ENCODE measurements at regions not wholly inside any gene's neighbourhood (a gene's known extent, or its start where the extent isn't known, plus 50 kb on each side); places are given as distances from the start of the nearest gene placed in this dataset.

- no peak for TF ChIP-seq CTCF (IDR thresholded peaks at IDR 0.05)
- Histone ChIP-seq H3K4me3 (ENCODE audit: low read depth in 1 of 2, low read length in 1 of 2) (peak overlapping the region; percentile 67 to 75), H3K27me3 (no peaks in the 10 kb centered on the region), H3K9me3 (peaks cover 6% of the 10 kb centered on the region), H3K4me1 (ENCODE audit: control insufficient read depth in 1 of 2, insufficient read depth in 1 of 2, low read depth in 1 of 2, low read length in 1 of 2) (peaks cover 66 to 70% of the 10 kb centered on the region in 2 experiments), H3K27ac (peak overlapping the region; percentile 84), H3K36me3 (peaks cover 29% of the 10 kb centered on the region)
Measured at GRCh38 chr6:26195924-26196845, 109.0 kb downstream of the HFE start.

GRCh38 chr6:26196846-26197635 lies 109.8 kb downstream of the HFE start:
- peak overlapping the region; percentile 84 for H3K27ac ChIP-seq
- TF ChIP-seq CTCF (IDR thresholded peaks at IDR 0.05): no peak
- H3K27me3 ChIP-seq: no peaks in the 10 kb centered on the region
- H3K9me3 ChIP-seq: peaks cover 6% of the 10 kb centered on the region
- H3K4me3 ChIP-seq (ENCODE audit: low read depth in 1 of 2, low read length in 1 of 2): peak overlapping the region; percentile 67 to 75
- H3K4me1 ChIP-seq (ENCODE audit: control insufficient read depth in 1 of 2, insufficient read depth in 1 of 2, low read depth in 1 of 2, low read length in 1 of 2): peaks cover 66 to 70% of the 10 kb centered on the region in 2 experiments
- peaks cover 21% of the 10 kb centered on the region for H3K36me3 ChIP-seq

GRCh38 chr6:26197636-26197932 lies 110.4 kb downstream of the HFE start:
- H3K4me3 ChIP-seq (ENCODE audit: low read depth in 1 of 2, low read length in 1 of 2): peak overlapping the region; percentile 67 to 75
- H3K27me3 ChIP-seq: no peaks in the 10 kb centered on the region
- H3K4me1 ChIP-seq (ENCODE audit: control insufficient read depth in 1 of 2, insufficient read depth in 1 of 2, low read depth in 1 of 2, low read length in 1 of 2): peaks cover 66 to 70% of the 10 kb centered on the region in 2 experiments
- peak overlapping the region; percentile 84 for H3K27ac ChIP-seq
- no peak for TF ChIP-seq CTCF (IDR thresholded peaks at IDR 0.05)
- H3K9me3 ChIP-seq: peaks cover 6% of the 10 kb centered on the region
- peaks cover 15% of the 10 kb centered on the region for H3K36me3 ChIP-seq

GRCh38 chr6:26197933-26198721 lies 110.9 kb downstream of the HFE start:
- TF ChIP-seq CTCF (IDR thresholded peaks at IDR 0.05): no peak
- Histone ChIP-seq H3K4me3 (ENCODE audit: low read depth in 1 of 2, low read length in 1 of 2) (peak overlapping the region; percentile 67 to 75), H3K27ac (peak overlapping the region; percentile 84)

GRCh38 chr6:26198722-26199056 lies 111.5 kb downstream of the HFE start:
- peaks cover 64 to 67% of the 10 kb centered on the region in 2 experiments for H3K4me1 ChIP-seq (ENCODE audit: control insufficient read depth in 1 of 2, insufficient read depth in 1 of 2, low read depth in 1 of 2, low read length in 1 of 2)
- H3K4me3 ChIP-seq (ENCODE audit: low read depth in 1 of 2, low read length in 1 of 2): peak overlapping the region; percentile 67 to 75

More at GRCh38 chr6:26197933-26198721, 110.9 kb downstream of the HFE start:
- Histone ChIP-seq H3K27me3 (no peaks in the 10 kb centered on the region), H3K9me3 (peaks cover 6% of the 10 kb centered on the region), H3K4me1 (ENCODE audit: control insufficient read depth in 1 of 2, insufficient read depth in 1 of 2, low read depth in 1 of 2, low read length in 1 of 2) (peaks cover 66 to 70% of the 10 kb centered on the region in 2 experiments), H3K36me3 (peaks cover 14% of the 10 kb centered on the region)

More at GRCh38 chr6:26198722-26199056, 111.5 kb downstream of the HFE start:
- Histone ChIP-seq H3K9me3 (peaks cover 6% of the 10 kb centered on the region), H3K27ac (peak overlapping the region; percentile 84), H3K27me3 (no peaks in the 10 kb centered on the region), H3K36me3 (peaks cover 11% of the 10 kb centered on the region)
- TF ChIP-seq CTCF (IDR thresholded peaks at IDR 0.05): no peak

All from neutrophil (primary cell).